Dermis blood vessel endothelial cell (primary cell): ENCODE measurements at regions not wholly inside any gene's neighbourhood (a gene's known extent, or its start where the extent isn't known, plus 50 kb on each side); places are given as distances from the start of the nearest gene placed in this dataset.

Experiments
- DNase-seq: peaks from one replicate; pipeline ENCODE4 v3.0.0; 2010

DNA sequence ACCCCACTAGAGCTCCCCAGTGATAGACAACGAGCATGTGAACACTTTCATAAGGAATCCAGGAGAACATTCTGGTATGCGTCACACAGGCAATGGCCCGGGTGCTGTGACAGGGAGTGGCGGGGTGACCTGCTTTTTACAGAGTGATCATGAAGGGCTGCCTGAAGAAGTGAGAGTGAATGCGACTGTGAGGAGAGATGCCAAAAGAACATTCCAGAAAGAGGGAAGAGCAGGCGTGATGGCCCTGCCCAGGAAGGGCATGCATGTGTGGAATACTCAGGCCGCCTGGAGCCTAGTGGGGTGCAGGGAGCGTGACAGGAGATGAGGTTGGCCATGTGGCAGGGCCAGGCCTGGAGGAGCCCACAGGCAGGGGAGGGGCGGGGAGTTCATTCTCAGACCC, 53.8 kb downstream of the FZD10 start:
- DNase-seq, result no peak

- DNase-seq, result no peak
Observed at GRCh38 chr12:130218682-130219081, 56.4 kb downstream of the FZD10 start.

DNA sequence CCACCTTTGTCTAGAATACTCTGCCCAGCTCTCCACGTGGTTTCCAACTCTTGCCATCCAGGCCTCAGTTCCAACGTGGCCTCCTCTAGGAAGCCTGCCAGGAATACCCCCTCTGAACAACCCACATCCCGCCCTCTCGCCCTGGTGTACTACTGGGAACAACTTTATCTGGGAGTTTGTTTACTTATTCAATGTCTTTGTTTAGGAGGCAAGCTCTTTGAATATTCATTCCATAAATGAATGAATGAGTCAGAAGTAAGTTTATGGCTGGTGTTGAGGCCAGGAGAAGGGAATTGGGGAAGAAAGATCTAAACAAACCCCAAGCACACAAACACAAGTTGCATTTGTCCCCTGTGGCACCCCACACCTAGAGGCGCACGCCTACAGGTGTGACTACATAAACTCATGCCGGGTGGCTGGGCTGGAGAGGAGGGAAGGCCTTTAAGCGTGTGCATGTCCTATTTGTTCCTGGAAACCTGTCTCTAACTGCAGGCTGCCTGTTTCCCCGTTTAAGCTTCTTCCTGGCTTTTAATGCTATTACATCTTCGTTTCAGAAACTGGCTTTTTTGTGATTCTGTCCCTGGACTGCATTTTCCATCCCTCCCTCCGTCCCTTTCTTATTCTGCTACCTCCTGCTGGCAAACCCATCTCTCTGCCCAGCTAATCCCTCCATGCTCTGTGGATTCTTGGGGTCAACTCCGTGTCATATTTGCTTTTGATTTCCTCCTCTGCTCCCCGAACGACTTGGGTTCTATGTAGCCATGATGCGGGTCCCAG, 57.9 kb downstream of the FZD10 start:
- no peak for DNase-seq

GRCh38 chr12:130220706-130221100, 58.4 kb downstream of the FZD10 start:
- no peak for DNase-seq

- no peak for DNase-seq
Observed at GRCh38 chr12:130222519-130223218, 60.4 kb downstream of the FZD10 start.

- DNase-seq, result no peak
Observed at GRCh38 chr12:130223767-130224244, 61.5 kb downstream of the FZD10 start.

DNA sequence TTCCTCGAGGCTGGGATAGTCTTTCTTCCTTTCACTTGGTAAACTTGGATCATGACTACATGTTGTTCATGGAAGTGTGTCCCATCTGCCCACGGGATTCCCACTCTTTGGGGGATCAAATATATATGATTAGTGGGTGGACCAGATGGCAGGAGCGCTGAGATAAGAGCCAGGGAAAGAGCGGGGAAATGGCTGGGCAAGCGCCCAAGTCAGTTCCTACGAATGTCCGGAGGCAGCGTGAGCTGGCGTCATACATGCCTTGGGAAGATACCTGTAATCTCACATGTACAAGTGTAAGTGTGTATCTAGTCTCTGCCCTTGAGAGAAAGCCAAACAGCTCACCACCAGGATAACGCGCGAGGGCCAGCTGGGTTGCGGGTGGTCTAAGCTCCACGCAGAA, 62.3 kb downstream of the FZD10 start:
- no peak for DNase-seq

DNA sequence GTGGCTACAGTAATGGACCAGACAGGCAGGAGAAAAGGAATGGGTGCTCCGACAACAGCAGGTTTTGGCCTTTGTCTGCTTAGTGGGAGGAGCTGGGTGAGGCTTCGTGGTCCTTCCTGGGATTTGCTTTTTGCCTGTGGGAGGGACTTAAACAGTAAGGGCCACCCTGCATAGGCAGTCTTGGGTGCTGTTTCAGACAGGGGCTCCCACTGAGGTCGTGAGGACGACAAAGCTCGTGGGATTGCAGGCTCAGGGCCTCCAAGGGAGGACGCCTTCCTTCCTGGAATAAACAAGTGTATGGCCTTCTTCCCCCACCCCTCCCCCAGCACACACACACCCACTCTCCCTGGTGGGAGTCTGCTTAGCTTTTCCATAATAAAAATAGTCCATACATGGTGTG, 63.1 kb downstream of the FZD10 start:
- DNase-seq, result no peak

DNA sequence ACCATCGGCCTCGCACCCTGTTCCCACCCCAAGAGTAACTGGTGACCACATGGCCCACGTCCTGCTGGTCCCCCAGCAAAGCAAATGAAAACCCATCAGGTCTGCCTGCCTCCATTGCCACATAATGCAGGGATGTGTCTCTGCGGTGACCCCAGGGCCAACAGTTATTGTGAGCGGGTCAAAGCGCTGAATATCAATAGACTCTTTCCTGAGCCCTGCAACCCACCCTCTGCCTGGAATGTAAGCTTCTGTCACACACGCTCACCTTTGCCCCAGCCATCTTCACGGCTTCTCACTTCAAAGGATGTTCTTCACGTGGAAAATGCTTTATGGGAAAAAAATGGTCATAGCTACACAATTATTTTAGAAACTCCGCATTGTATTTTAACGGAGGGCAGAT, 63.9 kb downstream of the FZD10 start:
- no peak for DNase-seq

GRCh38 chr12:130226771-130227170, 64.5 kb downstream of the FZD10 start:
- no peak for DNase-seq

DNA sequence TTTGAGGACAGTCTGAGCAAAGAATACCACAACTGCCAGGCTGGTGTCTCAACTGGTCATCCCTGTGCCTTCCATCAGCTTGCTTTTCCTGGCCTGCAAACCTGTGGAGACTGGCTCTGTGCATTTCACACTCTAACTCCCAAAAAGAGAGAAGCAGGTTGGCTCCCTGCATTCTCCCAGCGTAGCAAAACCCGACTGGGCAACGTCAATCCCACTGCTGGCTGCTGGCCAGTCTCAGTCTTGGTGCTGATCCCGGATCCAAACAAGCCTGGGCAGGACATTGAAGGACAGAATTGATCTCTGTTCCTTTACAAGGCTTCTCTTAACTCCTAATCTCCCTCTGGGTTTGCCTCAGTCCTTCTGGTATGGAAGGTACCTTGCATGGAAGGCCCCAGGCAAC, 65.4 kb downstream of the FZD10 start:
- DNase-seq, result no peak

DNA sequence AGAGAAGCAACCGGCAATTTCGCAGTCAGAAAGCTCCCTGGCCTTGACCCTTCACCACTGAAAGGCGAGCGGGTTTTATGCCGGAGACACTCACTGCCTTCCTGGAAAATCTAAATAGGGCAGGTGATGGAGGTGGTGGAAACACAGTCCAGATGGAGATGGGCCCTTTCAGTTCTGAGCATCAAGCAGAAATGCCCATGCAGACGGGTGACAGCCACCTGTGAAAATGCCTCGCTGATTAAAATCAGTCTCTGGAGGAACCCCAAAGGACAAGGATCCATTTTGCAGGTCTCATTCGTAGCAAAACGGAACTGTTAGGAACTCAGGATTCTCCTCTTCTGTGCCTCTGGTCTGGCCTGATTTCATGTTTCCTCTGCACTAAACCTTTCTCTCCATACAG, 74.2 kb downstream of the FZD10 start:
- DNase-seq, result no peak

GRCh38 chr12:130240831-130241590, 78.7 kb downstream of the FZD10 start:
- DNase-seq, result no peak

- DNase-seq, result no peak
Observed at GRCh38 chr12:130242506-130242905, 80.2 kb downstream of the FZD10 start.

GRCh38 chr12:130245251-130245650, 83.0 kb downstream of the FZD10 start:
- no peak for DNase-seq

DNA sequence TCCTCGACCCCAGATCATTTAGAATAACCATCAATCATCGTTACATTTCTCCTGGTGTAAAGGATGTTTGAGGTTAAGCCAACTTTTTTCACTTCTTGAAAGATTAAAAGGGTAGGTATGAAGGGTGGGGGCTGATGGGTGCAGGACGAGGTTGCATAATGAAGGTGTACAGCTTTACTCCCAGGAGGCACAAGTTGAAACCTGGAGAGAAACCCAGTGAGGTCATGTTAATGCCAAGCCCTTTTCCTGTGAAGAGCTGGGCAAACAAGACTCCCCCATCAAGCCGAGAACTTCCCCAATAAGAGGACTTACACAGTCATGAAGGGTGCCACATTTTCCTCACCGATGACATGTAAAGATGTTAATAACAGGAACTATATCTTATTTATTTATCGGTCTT, 84.3 kb downstream of the FZD10 start:
- no peak for DNase-seq

GRCh38 chr12:130247634-130248237, 85.5 kb downstream of the FZD10 start:
- DNase-seq, result no peak

- no peak for DNase-seq
Observed at GRCh38 chr12:130249376-130249775, 87.1 kb downstream of the FZD10 start.

DNA sequence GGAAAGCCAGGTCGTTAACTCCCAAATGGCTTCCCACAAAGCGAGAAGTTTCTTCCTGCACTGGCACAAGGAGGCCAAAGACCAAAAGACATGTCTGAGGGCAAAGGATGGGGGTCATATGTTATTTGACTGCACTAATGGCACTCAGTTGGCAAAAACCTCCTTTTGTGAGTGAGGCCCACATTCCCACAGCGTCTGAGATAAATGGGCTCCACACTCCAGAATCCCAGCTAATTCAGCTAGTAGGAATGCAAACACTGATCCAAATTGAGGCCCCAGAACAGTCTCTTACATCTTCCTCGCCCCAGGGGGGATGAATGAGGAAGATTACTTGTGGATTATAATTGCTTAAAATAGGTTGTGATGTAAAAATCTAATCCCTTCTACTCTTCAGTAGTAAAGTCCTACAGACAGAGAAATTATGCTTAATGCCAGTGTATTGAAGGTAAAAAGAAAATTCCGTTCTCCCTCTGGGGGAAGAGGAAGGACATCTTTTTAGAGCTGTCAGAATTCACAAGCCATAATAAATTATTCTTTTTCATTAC, 86.4 kb upstream of the PIWIL1 start:
- no peak for DNase-seq

DNA sequence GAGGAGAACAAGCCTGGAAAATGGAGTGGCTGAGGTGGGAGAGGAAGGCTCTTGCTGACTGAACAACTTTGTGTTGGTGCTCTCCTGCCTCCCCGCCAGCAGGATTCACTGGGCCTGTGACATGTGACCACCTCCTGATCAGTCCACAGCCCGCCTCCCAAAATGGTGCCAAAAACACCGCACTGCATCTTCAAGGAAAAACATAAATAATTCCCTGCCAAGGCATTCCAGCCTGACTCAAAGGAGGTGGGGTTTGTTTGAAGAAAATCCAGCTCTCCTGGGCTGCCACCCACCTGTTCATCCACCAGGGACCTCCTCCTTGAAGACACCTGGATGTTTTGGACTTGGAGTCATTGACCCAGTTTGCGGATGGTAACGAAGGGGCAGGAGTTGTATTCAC, 83.8 kb upstream of the PIWIL1 start:
- DNase-seq, result no peak

GRCh38 chr12:130254461-130255276, 83.0 kb upstream of the PIWIL1 start:
- no peak for DNase-seq

- no peak for DNase-seq
Observed at GRCh38 chr12:130258863-130259262, 78.8 kb upstream of the PIWIL1 start.
